ENCODE measurements at regions not wholly inside any gene's neighbourhood (a gene's known extent, or its start where the extent isn't known, plus 50 kb on each side); places are given as distances from the start of the nearest gene placed in this dataset.
"Not testable (repeated sequence)": the region's sequence is repeated elsewhere in the genome, so short reads cannot be mapped to it uniquely, and the experiment has no call there.

DNA sequence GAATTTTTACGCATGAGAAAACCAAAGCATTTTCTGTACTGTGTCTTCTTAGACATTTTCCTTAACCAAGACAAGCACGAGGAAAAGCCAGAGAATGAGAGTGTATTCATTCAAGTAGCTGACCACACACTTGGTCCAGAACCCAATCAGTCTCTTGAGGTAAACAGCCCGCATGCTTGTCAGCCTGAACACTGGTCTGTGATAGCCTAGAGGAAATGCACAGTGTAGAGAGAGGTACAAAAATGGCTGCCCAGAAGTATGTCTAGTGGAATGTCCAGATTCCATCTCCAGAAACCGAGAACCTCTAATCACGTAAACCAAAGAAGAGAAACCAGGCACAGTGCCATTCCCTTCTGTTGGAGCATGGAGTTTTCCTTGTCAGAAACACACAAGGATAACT is 80.0 kb upstream of the SNX2 start:
- H3K36me3 ChIP-seq (ENCODE audit: control insufficient read depth in 2 of 2, extremely low read depth in 1 of 2, insufficient read depth in 2 of 2, low read length in 2 of 2) = no peaks in the 10 kb centered on the region
- no peaks in the 10 kb centered on the region for H4K20me1 ChIP-seq (replicated peaks; ENCODE audit: control insufficient read depth, extremely low read depth, insufficient read depth, low read length)
- H3K27ac ChIP-seq (ENCODE audit: insufficient read depth, low read depth, low read length) = no peak overlapping the region
- no peak overlapping the region for H3K4me3 ChIP-seq (replicated peaks in 1 of 3; ENCODE audit: insufficient read depth in 1 of 3, low read depth in 1 of 3, low read length in 3 of 3)
- H3K9me1 ChIP-seq (replicated peaks; ENCODE audit: control insufficient read depth, extremely low read depth, insufficient read depth, low read length) = no peaks in the 10 kb centered on the region
- H3K9me3 ChIP-seq (replicated peaks; ENCODE audit: control insufficient read depth, insufficient read depth, low read length) = no peaks in the 10 kb centered on the region
- dilution Hi-C loops (cut with MboI; ENCODE audit: extremely low pct_ligation_motif_present, low sequenced_read_pairs) (no loop called here), intact Hi-C loops (cut with micrococcal nuclease) (no loop called here)
- no peak overlapping the region for H3K9ac ChIP-seq (replicated peaks; ENCODE audit: extremely low read depth, insufficient read depth, low read length)
- DNase-seq (ENCODE audit: low read depth, low spot score) (no peak), FAIRE-seq (no peak)
- no peaks in the 10 kb centered on the region for H3K4me1 ChIP-seq (ENCODE audit: control insufficient read depth, extremely low read depth, insufficient read depth, low read length)
- ChIA-PET CTCF (interaction anchor here (1.5 to 3.0 kb wide), 2 partner anchors 9 to 14 kb away, joined by 3 to 19 read pairs; no protein-coding TSS in a partner anchor), POLR2A (no interaction called here)
- no TSS peak for BruUV-seq (replicated peaks)
- H3K4me2 ChIP-seq (ENCODE audit: insufficient read depth, low read length) = no peak overlapping the region
- no peak for TF ChIP-seq MYC (IDR thresholded peaks at IDR 0.05; ENCODE audit: low read depth, low read length)
- TF ChIP-seq GATA2 (IDR thresholded peaks at IDR 0.05; ENCODE audit: insufficient read depth, insufficient read length, low read depth, low read length) = no peak
- no peak for TF ChIP-seq JUN (IDR thresholded peaks at IDR 0.05; ENCODE audit: borderline replicate concordance, insufficient read depth, insufficient read length, low read depth)
- TF ChIP-seq POLR2A (IDR thresholded peaks at IDR 0.05; ENCODE audit: low read depth, low read length) = no peak
- TF ChIP-seq POLR2AphosphoS5 (IDR thresholded peaks at IDR 0.05; ENCODE audit: insufficient read depth, low read depth, low read length) = no peak
- no peak for TF ChIP-seq CTCF (IDR thresholded peaks at IDR 0.05; ENCODE audit: extremely low read depth in 1 of 2, insufficient read depth in 1 of 2, low read depth in 1 of 2, low read length in 2 of 2)
- no peak for TF ChIP-seq EZH2 (IDR thresholded peaks at IDR 0.05; ENCODE audit: borderline replicate concordance, low read depth, low read length, severe bottlenecking)
- no peak for TF ChIP-seq MAX (IDR thresholded peaks at IDR 0.05; ENCODE audit: insufficient read depth, insufficient read length)
- TF ChIP-seq FOS (IDR thresholded peaks at IDR 0.05; ENCODE audit: borderline replicate concordance, insufficient read depth, low read length) = no peak
- H3K79me2 ChIP-seq (ENCODE audit: control insufficient read depth, insufficient read depth, low read length) = no peaks in the 10 kb centered on the region
- H3K27me3 ChIP-seq (ENCODE audit: control insufficient read depth in 2 of 2, insufficient read depth in 2 of 2, low read length in 2 of 2) = no peaks in the 10 kb centered on the region
- H2AFZ ChIP-seq (ENCODE audit: low read depth, low read length) = no peak overlapping the region

DNA sequence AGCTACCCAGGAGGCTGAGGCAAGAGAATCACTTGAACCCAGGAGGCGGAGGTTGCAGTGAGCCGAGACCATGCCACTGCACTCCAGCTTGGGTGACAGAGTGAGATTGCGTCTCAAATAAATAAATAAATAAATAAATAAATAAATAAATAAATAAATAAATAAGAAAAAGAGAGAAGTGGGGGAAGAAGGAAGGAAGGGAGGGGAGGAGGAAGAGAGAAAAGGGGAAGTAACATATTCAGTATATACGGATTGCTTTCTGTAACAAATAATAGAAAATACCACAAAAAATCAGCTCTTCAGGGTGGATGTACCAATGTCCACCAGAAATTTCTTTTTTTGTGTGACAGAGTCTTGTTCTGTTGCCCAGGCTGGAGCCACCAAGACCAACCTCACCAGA is 78.1 kb upstream of the SNX2 start:
- H3K79me2 ChIP-seq (ENCODE audit: control insufficient read depth, insufficient read depth, low read length); BruUV-seq (replicated peaks); H2AFZ ChIP-seq (ENCODE audit: low read depth, low read length); H3K9me3 ChIP-seq (replicated peaks; ENCODE audit: control insufficient read depth, insufficient read depth, low read length); dilution Hi-C loops (cut with MboI; ENCODE audit: extremely low pct_ligation_motif_present, low sequenced_read_pairs); POLR2A ChIA-PET; H3K9ac ChIP-seq (replicated peaks; ENCODE audit: extremely low read depth, insufficient read depth, low read length); CTCF ChIA-PET; FAIRE-seq; DNase-seq (ENCODE audit: low read depth, low spot score); H3K27me3 ChIP-seq (ENCODE audit: control insufficient read depth in 2 of 2, insufficient read depth in 2 of 2, low read length in 2 of 2); H3K9me1 ChIP-seq (replicated peaks; ENCODE audit: control insufficient read depth, extremely low read depth, insufficient read depth, low read length); H3K27ac ChIP-seq (ENCODE audit: insufficient read depth, low read depth, low read length); H4K20me1 ChIP-seq (replicated peaks; ENCODE audit: control insufficient read depth, extremely low read depth, insufficient read depth, low read length); H3K4me1 ChIP-seq (ENCODE audit: control insufficient read depth, extremely low read depth, insufficient read depth, low read length); H3K36me3 ChIP-seq (ENCODE audit: control insufficient read depth in 2 of 2, extremely low read depth in 1 of 2, insufficient read depth in 2 of 2, low read length in 2 of 2); H3K4me2 ChIP-seq (ENCODE audit: insufficient read depth, low read length); intact Hi-C loops (cut with micrococcal nuclease); H3K4me3 ChIP-seq (replicated peaks in 1 of 3; ENCODE audit: insufficient read depth in 1 of 3, low read depth in 1 of 3, low read length in 3 of 3): not testable (repeated sequence)
